SK-N-MC (cell line): ENCODE measurements at regions not wholly inside any gene's neighbourhood (a gene's known extent, or its start where the extent isn't known, plus 50 kb on each side); places are given as distances from the start of the nearest gene placed in this dataset.

Experiments used
- EZH2 ChIP-seq: fragments of 200-600 bp; sonication (generic); IDR thresholded peaks from one replicate; pipeline ENCODE4 v1.6.1; 2017; ENCODE audit warnings: antibody characterized with exemption
- POLR2AphosphoS5 ChIP-seq: IDR thresholded peaks from 2 replicates; pipeline ENCODE4 v1.6.1; 2012; ENCODE audit warnings: mild to moderate bottlenecking, low read depth, low read length, borderline replicate concordance

- TF ChIP-seq POLR2AphosphoS5 = no peak
- TF ChIP-seq EZH2 = no peak
Observed at GRCh38 chr19:30097746-30098280, 155.8 kb downstream of the URI1 start.
